ENCODE measurements at regions not wholly inside any gene's neighbourhood (a gene's known extent, or its start where the extent isn't known, plus 50 kb on each side); places are given as distances from the start of the nearest gene placed in this dataset.

DNA sequence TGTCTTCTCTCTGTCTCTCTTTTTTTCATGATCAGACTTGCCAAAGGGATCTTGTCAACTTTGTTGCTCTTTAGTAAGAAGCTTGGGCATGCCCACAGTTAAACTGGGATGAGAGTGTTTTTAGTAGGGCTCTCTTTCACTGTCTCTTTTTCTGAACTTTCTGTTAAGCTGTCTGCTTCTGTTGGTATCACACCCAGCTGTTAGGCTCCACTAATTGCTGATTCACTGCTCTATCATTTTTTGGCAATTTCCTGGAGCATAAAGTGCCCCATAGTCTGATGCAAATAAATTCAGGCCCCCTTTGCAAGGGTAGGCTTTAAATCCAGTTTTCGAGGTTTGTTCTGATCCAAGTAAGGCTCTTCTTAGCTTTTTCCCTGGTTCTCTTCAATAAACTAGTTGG is 360.4 kb upstream of the ADAMTS9 start:
- no peaks in the 10 kb centered on the region for H3K9me3 ChIP-seq
- no peaks in the 10 kb centered on the region for H3K36me3 ChIP-seq (replicated peaks in 1 of 2; ENCODE audit: control insufficient read depth in 1 of 2, insufficient read depth in 2 of 2, low read length in 1 of 2)
- no peaks in the 10 kb centered on the region for H3K27me3 ChIP-seq (ENCODE audit: insufficient read depth)
- H4K20me1 ChIP-seq (ENCODE audit: insufficient read depth) = no peaks in the 10 kb centered on the region
- TF ChIP-seq, protein P1, sequence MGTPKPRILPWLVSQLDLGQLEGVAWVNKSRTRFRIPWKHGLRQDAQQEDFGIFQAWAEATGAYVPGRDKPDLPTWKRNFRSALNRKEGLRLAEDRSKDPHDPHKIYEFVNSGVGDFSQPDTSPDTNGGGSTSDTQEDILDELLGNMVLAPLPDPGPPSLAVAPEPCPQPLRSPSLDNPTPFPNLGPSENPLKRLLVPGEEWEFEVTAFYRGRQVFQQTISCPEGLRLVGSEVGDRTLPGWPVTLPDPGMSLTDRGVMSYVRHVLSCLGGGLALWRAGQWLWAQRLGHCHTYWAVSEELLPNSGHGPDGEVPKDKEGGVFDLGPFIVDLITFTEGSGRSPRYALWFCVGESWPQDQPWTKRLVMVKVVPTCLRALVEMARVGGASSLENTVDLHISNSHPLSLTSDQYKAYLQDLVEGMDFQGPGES (IDR thresholded peaks at IDR 0.05; ENCODE audit: low read depth, low read length) = no peak
- TF ChIP-seq EZH2phosphoT487 (IDR thresholded peaks at IDR 0.05; ENCODE audit: borderline replicate concordance, low read depth) = no peak
- TF ChIP-seq CHD2 (IDR thresholded peaks at IDR 0.05; ENCODE audit: low read length, partially characterized antibody) = no peak
- no peak for TF ChIP-seq NFIC (IDR thresholded peaks at IDR 0.05; ENCODE audit: borderline replicate concordance)
- no peak for TF ChIP-seq RAD21 (IDR thresholded peaks at IDR 0.05; ENCODE audit: low read length)
- TF ChIP-seq FOSL2 (IDR thresholded peaks at IDR 0.05; ENCODE audit: borderline replicate concordance, low read depth) = no peak
- TF ChIP-seq, protein P2, sequence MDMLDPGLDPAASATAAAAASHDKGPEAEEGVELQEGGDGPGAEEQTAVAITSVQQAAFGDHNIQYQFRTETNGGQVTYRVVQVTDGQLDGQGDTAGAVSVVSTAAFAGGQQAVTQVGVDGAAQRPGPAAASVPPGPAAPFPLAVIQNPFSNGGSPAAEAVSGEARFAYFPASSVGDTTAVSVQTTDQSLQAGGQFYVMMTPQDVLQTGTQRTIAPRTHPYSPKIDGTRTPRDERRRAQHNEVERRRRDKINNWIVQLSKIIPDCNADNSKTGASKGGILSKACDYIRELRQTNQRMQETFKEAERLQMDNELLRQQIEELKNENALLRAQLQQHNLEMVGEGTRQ (IDR thresholded peaks at IDR 0.05; ENCODE audit: borderline replicate concordance, low read depth, low read length) = no peak
- TF ChIP-seq TCF12 (IDR thresholded peaks at IDR 0.05) = no peak
- no peak for TF ChIP-seq FOXJ3 (CRISPR knock-in tag; IDR thresholded peaks at IDR 0.05)
- no peak for TF ChIP-seq RXRA (IDR thresholded peaks at IDR 0.05; ENCODE audit: borderline replicate concordance, low read depth)
- TF ChIP-seq, protein P3, sequence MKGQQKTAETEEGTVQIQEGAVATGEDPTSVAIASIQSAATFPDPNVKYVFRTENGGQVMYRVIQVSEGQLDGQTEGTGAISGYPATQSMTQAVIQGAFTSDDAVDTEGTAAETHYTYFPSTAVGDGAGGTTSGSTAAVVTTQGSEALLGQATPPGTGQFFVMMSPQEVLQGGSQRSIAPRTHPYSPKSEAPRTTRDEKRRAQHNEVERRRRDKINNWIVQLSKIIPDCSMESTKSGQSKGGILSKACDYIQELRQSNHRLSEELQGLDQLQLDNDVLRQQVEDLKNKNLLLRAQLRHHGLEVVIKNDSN (IDR thresholded peaks at IDR 0.05; ENCODE audit: borderline replicate concordance, low read depth) = no peak
- TF ChIP-seq, protein P4, sequence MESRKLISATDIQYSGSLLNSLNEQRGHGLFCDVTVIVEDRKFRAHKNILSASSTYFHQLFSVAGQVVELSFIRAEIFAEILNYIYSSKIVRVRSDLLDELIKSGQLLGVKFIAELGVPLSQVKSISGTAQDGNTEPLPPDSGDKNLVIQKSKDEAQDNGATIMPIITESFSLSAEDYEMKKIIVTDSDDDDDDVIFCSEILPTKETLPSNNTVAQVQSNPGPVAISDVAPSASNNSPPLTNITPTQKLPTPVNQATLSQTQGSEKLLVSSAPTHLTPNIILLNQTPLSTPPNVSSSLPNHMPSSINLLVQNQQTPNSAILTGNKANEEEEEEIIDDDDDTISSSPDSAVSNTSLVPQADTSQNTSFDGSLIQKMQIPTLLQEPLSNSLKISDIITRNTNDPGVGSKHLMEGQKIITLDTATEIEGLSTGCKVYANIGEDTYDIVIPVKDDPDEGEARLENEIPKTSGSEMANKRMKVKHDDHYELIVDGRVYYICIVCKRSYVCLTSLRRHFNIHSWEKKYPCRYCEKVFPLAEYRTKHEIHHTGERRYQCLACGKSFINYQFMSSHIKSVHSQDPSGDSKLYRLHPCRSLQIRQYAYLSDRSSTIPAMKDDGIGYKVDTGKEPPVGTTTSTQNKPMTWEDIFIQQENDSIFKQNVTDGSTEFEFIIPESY (IDR thresholded peaks at IDR 0.05; ENCODE audit: borderline replicate concordance, low read depth) = no peak
- TF ChIP-seq EP300 (IDR thresholded peaks at IDR 0.05; ENCODE audit: borderline replicate concordance in 1 of 2, low read depth in 1 of 2, low read length in 1 of 2) = no peak
- H3K9me2 ChIP-seq = no peaks in the 10 kb centered on the region
- CTCF ChIA-PET = no interaction called here
- WGBS (ENCODE audit: low lambda C conversion rate) = 81% methylated on average over 1 of the region's 1 CpG
- no peak overlapping the region for H2AFZ ChIP-seq (ENCODE audit: low read depth)
- POLR2A ChIA-PET = no interaction called here
- H3K79me2 ChIP-seq (ENCODE audit: insufficient read depth) = no peaks in the 10 kb centered on the region
- no peaks in the 10 kb centered on the region for H3F3A ChIP-seq (replicated peaks; ENCODE audit: insufficient read depth)
- no peak overlapping the region for H3K4me3 ChIP-seq (ENCODE audit: low read depth in 2 of 2, low read length in 1 of 2)
- no peaks in the 10 kb centered on the region for H3K4me1 ChIP-seq (ENCODE audit: control insufficient read depth in 1 of 2, insufficient read depth in 2 of 2, low read depth in 1 of 2, low read length in 1 of 2)
- DNase-seq = no peak
- no peak overlapping the region for H3K4me2 ChIP-seq
- H3K27ac ChIP-seq (ENCODE audit: low read depth in 2 of 2, low read length in 1 of 2) = no peak overlapping the region
- no peak overlapping the region for H3K9ac ChIP-seq

DNA sequence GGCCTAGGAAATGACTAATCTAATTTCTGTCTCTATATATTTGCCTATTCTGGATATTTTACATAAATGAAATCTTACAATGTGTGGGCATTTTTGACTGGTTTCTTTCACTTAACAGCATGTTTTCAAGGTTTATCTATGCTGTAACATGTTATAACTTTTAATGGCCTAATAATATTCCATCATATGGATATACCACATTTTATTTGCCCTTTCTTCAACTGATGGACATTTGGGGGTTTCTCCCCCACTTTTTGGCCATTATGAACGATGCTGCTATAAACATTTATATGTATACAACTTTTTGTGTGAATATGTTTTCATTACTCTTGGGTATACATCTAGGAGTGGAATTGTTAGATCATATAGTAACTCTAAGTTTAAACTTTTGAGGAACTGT is 357.3 kb upstream of the ADAMTS9 start:
- no peak overlapping the region for H2AFZ ChIP-seq (ENCODE audit: low read depth)
- no peaks in the 10 kb centered on the region for H3K4me1 ChIP-seq (ENCODE audit: control insufficient read depth in 1 of 2, insufficient read depth in 2 of 2, low read depth in 1 of 2, low read length in 1 of 2)
- H3K9me2 ChIP-seq = no peaks in the 10 kb centered on the region
- H3F3A ChIP-seq (replicated peaks; ENCODE audit: insufficient read depth) = peaks cover 3% of the 10 kb centered on the region
- no peaks in the 10 kb centered on the region for H3K79me2 ChIP-seq (ENCODE audit: insufficient read depth)
- no peak for DNase-seq
- H3K36me3 ChIP-seq (replicated peaks in 1 of 2; ENCODE audit: control insufficient read depth in 1 of 2, insufficient read depth in 2 of 2, low read length in 1 of 2) = no peaks in the 10 kb centered on the region
- H3K4me3 ChIP-seq (ENCODE audit: low read depth in 2 of 2, low read length in 1 of 2) = no peak overlapping the region
- no peaks in the 10 kb centered on the region for H3K27me3 ChIP-seq (ENCODE audit: insufficient read depth)
- WGBS (ENCODE audit: low lambda C conversion rate) = 54% methylated on average over 1 of the region's 1 CpG
- ChIA-PET CTCF (no interaction called here), POLR2A (no interaction called here)
- H3K4me2 ChIP-seq = no peak overlapping the region
- no peak overlapping the region for H3K27ac ChIP-seq (ENCODE audit: low read depth in 2 of 2, low read length in 1 of 2)
- H3K9ac ChIP-seq = no peak overlapping the region
- H3K9me3 ChIP-seq = no peaks in the 10 kb centered on the region
- H4K20me1 ChIP-seq (ENCODE audit: insufficient read depth) = no peaks in the 10 kb centered on the region
- TF ChIP-seq FOXJ3 (CRISPR knock-in tag; IDR thresholded peaks at IDR 0.05) = no peak
- TF ChIP-seq YY1 (IDR thresholded peaks at IDR 0.05; ENCODE audit: low read depth) = no peak
- TF ChIP-seq, protein P2 (IDR thresholded peaks at IDR 0.05; ENCODE audit: borderline replicate concordance, low read depth, low read length) = no peak
- TF ChIP-seq EZH2phosphoT487 (IDR thresholded peaks at IDR 0.05; ENCODE audit: borderline replicate concordance, low read depth) = no peak
- TF ChIP-seq SMC3 (IDR thresholded peaks at IDR 0.05; ENCODE audit: low read depth, low read length) = no peak
- no peak for TF ChIP-seq ELF1 (IDR thresholded peaks at IDR 0.05)
- no peak for TF ChIP-seq TCF12 (IDR thresholded peaks at IDR 0.05)
- TF ChIP-seq CHD2 (IDR thresholded peaks at IDR 0.05; ENCODE audit: low read length, partially characterized antibody) = no peak
- TF ChIP-seq TEAD4 (IDR thresholded peaks at IDR 0.05; ENCODE audit: borderline replicate concordance, insufficient read depth) = no peak
- no peak for TF ChIP-seq TAF1 (IDR thresholded peaks at IDR 0.05; ENCODE audit: borderline replicate concordance, low read depth, low read length)
- TF ChIP-seq, protein P4 (IDR thresholded peaks at IDR 0.05; ENCODE audit: borderline replicate concordance, low read depth) = no peak
- TF ChIP-seq NRF1 (IDR thresholded peaks at IDR 0.05; ENCODE audit: low read depth, low read length) = no peak
